HG02642 (cell line): ENCODE measurements at regions not wholly inside any gene's neighbourhood (a gene's known extent, or its start where the extent isn't known, plus 50 kb on each side); places are given as distances from the start of the nearest gene placed in this dataset.
A peak's percentile ranks its signal among the peaks of the same experiment; 100 is the strongest.

Experiments
- ATAC-seq: cut with Tn5 transposase; IDR thresholded peaks from one replicate; pipeline ENCODE4 v1.9.1; 2021; ENCODE audit warnings: mild to moderate bottlenecking; ENCODE audit not compliant: unreplicated experiment, poor library complexity

- peak; percentile 91 for ATAC-seq
Measured at GRCh38 chr16:31700530-31701388, 172.8 kb upstream of the ZNF267 start.

GRCh38 chr16:31701734-31702133 lies 171.9 kb upstream of the ZNF267 start:
- no peak for ATAC-seq

GRCh38 chr16:31702796-31703195 lies 170.8 kb upstream of the ZNF267 start:
- ATAC-seq: no peak

DNA sequence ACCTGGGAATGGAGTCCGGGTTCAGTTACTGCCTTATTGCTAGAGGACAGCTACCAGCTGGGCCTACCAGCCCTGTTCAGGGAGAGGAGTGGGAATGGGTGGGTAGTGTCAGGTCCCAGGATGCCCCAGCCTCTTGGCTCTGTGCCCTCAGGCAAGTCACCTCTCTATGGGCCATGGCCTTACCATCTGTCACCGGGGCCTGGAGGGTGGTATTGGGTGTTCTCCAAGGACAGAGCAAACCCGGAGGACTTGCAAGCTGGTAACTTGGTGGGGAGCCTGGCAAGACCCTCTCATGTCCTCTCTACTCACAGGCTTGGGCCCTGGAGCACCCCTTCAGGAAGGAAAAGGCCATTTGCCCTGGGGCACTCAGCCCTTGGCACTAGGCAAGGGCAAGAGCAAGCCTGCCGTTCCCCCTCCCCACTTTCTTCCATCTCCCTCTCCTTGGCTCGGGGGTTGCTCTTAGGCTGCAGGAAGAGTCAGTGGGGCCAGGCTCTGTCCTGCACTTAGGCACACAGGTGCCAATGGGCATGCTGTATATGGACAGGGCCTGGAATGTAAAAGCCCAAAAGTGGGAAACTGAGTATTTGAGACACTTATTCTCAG lies 170.0 kb upstream of the ZNF267 start:
- no peak for ATAC-seq

GRCh38 chr16:31704138-31704537 lies 169.5 kb upstream of the ZNF267 start:
- no peak for ATAC-seq

DNA sequence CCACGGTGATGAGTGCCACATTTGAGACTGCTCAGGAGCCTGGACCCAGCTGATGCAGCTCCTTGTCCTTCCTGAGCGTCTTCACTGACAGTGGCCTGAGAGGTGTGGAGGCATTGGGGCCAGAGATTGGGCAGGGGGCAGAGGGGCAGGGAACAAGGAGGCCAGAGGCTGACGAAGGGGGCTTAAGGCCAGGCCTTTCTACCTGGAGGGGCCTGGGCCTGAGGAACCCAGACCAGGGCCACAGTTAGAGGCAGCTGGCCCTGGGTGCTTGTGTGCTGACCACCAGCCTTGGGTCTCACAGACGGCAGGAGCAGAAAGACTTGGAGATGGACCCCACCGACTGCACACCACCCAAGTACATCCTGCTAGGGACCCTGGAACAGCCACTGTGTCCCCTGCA lies 168.2 kb upstream of the ZNF267 start:
- no peak for ATAC-seq

- no peak for ATAC-seq
Measured at GRCh38 chr16:31706318-31706717, 167.3 kb upstream of the ZNF267 start.

GRCh38 chr16:31706925-31707324 lies 166.7 kb upstream of the ZNF267 start:
- no peak for ATAC-seq

DNA sequence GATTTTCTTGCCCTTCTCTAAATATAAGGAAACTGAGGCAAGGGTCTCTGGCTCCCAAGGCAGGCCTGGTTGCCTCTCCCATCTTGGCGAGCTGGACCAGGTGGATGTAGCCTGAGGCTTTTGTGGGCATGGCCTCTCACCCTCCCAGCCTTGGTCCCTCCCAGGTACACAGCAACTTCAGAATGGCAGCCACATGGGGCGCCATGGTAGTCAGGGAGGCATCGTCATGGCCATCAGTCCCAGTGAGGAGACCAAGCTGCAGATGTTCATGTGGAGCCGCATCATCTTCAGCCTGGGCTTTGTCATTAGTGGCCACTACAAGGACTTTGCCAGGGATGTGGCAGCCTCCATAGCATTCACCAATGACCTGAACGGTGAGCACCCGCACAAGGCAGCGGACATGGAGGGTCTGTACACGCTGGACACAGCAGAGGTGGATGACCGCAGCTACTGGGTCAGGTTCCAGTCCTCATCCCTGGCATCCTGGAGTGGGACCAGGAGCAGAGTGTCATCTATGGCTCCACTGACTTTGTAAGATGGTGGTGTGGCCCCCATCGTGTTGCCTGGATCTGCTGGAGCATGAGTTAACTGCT lies 165.8 kb upstream of the ZNF267 start:
- no peak for ATAC-seq

DNA sequence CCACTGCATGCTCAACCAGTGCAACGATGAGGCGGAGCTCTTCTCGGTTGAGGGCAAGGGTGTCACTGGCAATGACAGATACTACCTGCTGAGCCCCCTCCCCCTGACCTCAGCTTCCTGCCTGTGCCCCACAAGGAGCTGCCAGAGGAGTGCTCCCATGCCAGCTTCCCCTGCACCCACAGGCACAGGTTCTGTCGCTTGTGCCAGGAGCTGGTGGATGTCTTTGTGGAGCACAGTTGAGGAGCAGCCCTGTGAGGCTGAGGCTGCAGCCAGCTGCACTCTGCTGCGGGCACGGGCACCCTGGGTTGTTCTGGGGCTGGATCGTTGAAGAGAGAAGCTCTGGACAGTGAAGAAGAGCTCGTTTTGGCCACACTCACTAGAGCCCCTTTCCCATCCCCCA lies 165.3 kb upstream of the ZNF267 start:
- no peak for ATAC-seq

GRCh38 chr16:31709181-31709580 lies 164.4 kb upstream of the ZNF267 start:
- ATAC-seq: no peak

DNA sequence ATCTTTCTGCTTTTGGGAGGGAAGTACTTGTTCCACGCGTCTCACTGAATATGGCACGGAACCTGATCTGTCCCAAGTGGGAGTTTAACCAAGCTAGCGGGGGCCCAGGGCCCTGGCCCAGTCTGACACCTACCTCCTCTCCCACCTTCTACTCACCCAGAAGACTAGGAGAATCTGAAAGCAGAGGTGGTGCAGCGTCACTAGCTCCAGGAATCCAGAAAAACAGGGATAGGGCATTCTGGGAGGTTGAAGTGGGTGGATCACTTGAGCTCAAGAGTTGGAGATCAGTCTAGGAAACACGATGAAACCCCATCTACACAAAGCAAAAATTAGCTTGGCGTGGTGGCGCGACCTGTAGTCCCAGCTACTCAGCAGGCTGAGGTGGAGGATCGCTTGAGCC lies 163.5 kb upstream of the ZNF267 start:
- ATAC-seq: no peak

DNA sequence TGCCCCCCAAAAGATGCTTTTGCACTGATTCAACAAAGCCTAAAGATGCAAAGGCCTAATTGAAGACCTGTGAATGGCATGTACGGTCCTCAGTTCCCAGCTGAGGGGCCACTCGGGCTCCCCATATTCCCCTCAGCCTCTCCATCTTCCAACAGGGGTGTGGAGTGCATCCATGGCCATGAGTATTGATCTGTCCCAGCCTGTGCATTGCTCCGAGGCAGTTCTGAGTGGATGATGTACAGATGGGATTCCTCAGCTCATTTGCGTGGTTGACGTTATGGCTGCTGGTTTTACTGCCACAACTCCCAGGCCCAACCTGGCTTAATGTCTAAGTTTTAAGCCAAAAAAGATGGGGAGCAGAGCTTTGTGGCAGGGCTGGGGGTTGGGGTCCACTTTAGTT lies 162.7 kb upstream of the ZNF267 start:
- ATAC-seq: no peak

GRCh38 chr16:31711344-31711845 lies 162.2 kb upstream of the ZNF267 start:
- ATAC-seq: no peak

GRCh38 chr16:31712064-31712540 lies 161.5 kb upstream of the ZNF267 start:
- ATAC-seq: no peak

DNA sequence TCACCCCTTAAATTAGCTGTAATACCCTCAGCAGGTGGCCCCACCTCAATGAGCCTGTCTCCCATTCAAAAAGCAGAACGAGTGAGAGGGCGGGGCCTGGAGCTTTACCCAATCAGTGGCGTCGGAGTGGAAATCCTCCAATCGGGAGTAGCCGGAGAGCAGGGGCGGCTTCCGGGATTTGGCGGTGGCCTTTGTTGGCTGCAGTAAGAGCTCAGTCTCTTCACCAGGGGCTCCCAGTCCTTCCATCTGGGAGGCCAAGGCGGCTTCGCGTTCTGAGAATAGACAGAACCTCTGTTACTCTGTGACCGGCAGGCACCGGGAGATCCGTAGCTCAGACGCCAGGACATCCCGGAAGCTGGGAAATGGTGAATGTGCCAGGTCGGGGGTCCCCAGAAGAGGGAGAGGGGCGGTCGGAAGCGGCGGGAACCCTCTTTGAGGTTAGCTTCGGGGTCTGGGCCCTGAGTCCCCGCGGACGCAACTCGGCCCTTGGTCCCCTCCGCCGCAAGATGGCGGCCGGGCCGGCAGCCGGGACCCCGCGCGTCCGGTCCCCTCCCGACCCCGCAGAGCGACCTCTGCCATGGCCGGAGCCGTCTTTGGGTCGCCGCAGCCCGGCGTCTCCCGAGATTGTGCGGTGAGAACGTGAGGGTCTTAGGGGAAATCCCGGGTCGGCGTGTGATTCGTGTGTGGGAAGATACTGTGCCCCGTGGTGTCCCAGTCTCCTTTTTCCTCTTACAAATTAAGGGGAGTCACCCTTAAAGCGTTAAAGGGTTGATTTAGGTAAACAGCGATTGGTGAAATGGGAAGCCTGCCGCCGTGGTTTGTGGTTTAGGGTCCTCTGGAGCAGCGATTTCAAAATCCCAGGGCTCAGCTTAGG lies 160.3 kb upstream of the ZNF267 start:
- ATAC-seq: peak; percentile 95

GRCh38 chr16:31713945-31714902 lies 159.4 kb upstream of the ZNF267 start:
- ATAC-seq: no peak

DNA sequence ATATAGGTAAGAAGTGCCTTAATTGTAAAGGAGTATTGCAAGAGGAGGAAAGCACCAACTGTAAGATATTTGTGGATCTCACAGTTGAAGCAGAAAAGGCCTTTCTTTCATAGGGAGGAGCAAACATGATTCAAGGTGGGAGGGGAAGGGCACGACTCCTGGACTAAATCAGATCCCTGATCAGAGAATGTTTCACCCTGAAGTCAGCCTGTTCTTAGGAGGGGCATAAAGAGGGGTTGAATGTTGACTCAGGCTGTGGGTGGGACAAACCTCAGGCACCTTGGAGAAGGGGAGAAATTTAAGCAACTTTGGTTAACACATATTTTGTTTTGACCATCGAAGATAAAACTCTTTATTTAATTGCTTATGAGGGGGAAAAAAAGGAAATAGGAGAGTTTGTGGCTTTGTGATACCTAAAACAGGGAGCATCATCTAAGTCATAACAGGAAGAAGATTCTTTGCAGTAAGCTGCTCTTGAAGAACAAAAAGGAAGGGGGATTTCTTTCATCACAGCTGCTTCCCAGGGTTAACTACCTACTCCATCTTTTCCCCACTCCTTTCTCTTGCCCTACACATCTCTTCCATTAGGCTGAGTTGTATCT lies 158.6 kb upstream of the ZNF267 start:
- ATAC-seq: no peak

- no peak for ATAC-seq
Measured at GRCh38 chr16:31715915-31716314, 157.7 kb upstream of the ZNF267 start.
